Stimulated activated CD4-positive, alpha-beta T cell treated with anti-CD3 and anti-CD28 coated beads, Interleukin-2, amount 100 ng/mL, for 24 hours (primary cell): ENCODE measurements at regions not wholly inside any gene's neighbourhood (a gene's known extent, or its start where the extent isn't known, plus 50 kb on each side); places are given as distances from the start of the nearest gene placed in this dataset.
"Not testable (repeated sequence)": the region's sequence is repeated elsewhere in the genome, so short reads cannot be mapped to it uniquely, and the experiment has no call there.

ENCODE experiments used
- DNase-seq, 2 donors: peaks; one replicate each; pipeline ENCODE4 v3.0.0-alpha.2; 2020

- DNase-seq, result no peak
Measured at GRCh38 chr9:3773362-3774060, 247.7 kb upstream of the RFX3 start.

GRCh38 chr9:3769646-3770045 lies 243.8 kb upstream of the RFX3 start:
- no peak for DNase-seq

GRCh38 chr9:3768712-3769457 lies 243.1 kb upstream of the RFX3 start:
- no peak for DNase-seq

- DNase-seq, result no peak
Measured at GRCh38 chr9:3768286-3768685, 242.5 kb upstream of the RFX3 start.

- DNase-seq, result no peak
Measured at GRCh38 chr9:3762076-3762475, 236.3 kb upstream of the RFX3 start.

GRCh38 chr9:3760031-3760430 lies 234.2 kb upstream of the RFX3 start:
- DNase-seq, result no peak

GRCh38 chr9:3758816-3759576 lies 233.2 kb upstream of the RFX3 start:
- DNase-seq, result peak in 1 of 2 donors; percentile 11

GRCh38 chr9:3756071-3756470 lies 230.3 kb upstream of the RFX3 start:
- DNase-seq, result no peak

- DNase-seq, result no peak
Measured at GRCh38 chr9:3751125-3751758, 225.4 kb upstream of the RFX3 start.

GRCh38 chr9:3750321-3750720 lies 224.5 kb upstream of the RFX3 start:
- DNase-seq, result no peak

GRCh38 chr9:3746296-3747275 lies 220.8 kb upstream of the RFX3 start:
- DNase-seq, result peak; percentile 34 to 37

GRCh38 chr9:3743901-3744413 lies 218.2 kb upstream of the RFX3 start:
- DNase-seq, result no peak

GRCh38 chr9:3742586-3742985 lies 216.8 kb upstream of the RFX3 start:
- no peak for DNase-seq

GRCh38 chr9:3741729-3742128 lies 215.9 kb upstream of the RFX3 start:
- DNase-seq, result no peak

GRCh38 chr9:3740690-3741419 lies 215.1 kb upstream of the RFX3 start:
- no peak for DNase-seq

GRCh38 chr9:3736161-3736560 lies 210.4 kb upstream of the RFX3 start:
- no peak for DNase-seq

- DNase-seq, result no peak
Measured at GRCh38 chr9:3735251-3735650, 209.4 kb upstream of the RFX3 start.

GRCh38 chr9:3733527-3734262 lies 207.9 kb upstream of the RFX3 start:
- not testable (repeated sequence) for DNase-seq

GRCh38 chr9:3733039-3733408 lies 207.2 kb upstream of the RFX3 start:
- DNase-seq, result no peak
